ENCODE measurements at regions not wholly inside any gene's neighbourhood (a gene's known extent, or its start where the extent isn't known, plus 50 kb on each side); places are given as distances from the start of the nearest gene placed in this dataset.

DNA sequence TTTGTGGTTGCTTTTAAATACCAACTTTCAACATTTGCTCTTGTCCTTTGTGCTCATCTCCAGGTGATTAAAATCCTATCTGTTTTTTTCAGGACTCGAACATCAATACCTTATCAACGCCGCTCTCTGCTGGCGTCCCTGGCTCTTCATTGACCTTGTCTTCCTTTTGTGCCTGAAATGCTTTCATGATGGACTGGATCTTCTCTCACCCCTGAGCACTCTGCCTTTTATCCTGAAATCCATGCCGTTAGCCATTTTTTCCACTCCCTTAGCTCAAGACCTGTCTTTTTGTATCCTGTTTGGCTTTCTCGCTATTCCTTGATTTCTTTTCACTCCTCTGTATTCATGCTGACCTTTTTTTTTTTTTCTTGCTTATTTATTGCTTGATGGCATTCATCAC lies 549.5 kb upstream of the CPEB2 start:
- TF ChIP-seq, protein P1, sequence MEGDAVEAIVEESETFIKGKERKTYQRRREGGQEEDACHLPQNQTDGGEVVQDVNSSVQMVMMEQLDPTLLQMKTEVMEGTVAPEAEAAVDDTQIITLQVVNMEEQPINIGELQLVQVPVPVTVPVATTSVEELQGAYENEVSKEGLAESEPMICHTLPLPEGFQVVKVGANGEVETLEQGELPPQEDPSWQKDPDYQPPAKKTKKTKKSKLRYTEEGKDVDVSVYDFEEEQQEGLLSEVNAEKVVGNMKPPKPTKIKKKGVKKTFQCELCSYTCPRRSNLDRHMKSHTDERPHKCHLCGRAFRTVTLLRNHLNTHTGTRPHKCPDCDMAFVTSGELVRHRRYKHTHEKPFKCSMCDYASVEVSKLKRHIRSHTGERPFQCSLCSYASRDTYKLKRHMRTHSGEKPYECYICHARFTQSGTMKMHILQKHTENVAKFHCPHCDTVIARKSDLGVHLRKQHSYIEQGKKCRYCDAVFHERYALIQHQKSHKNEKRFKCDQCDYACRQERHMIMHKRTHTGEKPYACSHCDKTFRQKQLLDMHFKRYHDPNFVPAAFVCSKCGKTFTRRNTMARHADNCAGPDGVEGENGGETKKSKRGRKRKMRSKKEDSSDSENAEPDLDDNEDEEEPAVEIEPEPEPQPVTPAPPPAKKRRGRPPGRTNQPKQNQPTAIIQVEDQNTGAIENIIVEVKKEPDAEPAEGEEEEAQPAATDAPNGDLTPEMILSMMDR (IDR thresholded peaks at IDR 0.05; ENCODE audit: insufficient read depth, low read depth, low read length, missing control alignments) = no peak
- no peak overlapping the region for H3K4me3 ChIP-seq (ENCODE audit: low read depth, low read length)
- no peak for DNase-seq (ENCODE audit: low read depth)

DNA sequence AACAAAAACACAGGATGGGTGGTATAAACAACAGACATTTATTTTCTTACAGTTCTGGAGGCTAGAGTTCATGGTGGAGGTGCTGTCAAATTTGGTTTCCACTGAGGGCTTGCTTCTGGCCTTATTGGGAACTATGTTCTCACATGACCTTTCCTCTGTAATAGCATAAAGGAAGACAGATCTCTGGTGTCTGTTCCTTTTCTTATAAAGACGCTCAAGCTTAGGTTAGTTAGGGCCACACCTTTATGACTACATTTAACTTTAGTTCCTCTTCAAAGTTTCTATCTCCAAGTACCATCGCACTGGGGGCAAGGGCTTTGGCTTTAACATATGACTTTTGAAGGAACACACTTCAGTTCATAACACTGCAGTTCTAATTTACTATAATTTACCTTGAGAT lies 543.8 kb upstream of the CPEB2 start:
- TF ChIP-seq, protein P1 (IDR thresholded peaks at IDR 0.05; ENCODE audit: insufficient read depth, low read depth, low read length, missing control alignments) = no peak
- H3K4me3 ChIP-seq (ENCODE audit: low read depth, low read length) = no peak overlapping the region

DNA sequence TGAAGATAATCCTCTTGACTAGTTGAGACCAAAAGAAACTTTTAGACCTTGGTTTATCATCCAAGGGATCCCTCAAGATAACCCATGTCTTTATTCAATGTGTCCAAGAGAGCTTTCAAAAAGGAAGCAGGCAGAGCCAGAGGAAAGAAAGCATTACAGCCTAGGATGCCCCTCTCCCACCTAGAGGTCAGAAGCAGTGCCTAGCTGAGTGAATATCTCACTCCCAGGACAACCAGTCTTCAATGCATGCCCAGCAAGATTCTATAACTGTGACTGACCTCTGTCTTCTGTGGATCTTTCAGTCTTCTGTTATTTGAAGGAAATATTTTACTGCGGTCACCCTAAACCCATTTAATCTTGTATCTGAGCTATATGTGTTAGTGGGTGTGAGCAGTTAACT lies 537.2 kb upstream of the CPEB2 start:
- no peak for DNase-seq (ENCODE audit: low read depth)
- H3K4me3 ChIP-seq (ENCODE audit: low read depth, low read length) = no peak overlapping the region
- TF ChIP-seq, protein P1 (IDR thresholded peaks at IDR 0.05; ENCODE audit: insufficient read depth, low read depth, low read length, missing control alignments) = no peak

More for the DNA sequence above, 543.8 kb upstream of the CPEB2 start:
- DNase-seq (ENCODE audit: low read depth) = no peak

DNA sequence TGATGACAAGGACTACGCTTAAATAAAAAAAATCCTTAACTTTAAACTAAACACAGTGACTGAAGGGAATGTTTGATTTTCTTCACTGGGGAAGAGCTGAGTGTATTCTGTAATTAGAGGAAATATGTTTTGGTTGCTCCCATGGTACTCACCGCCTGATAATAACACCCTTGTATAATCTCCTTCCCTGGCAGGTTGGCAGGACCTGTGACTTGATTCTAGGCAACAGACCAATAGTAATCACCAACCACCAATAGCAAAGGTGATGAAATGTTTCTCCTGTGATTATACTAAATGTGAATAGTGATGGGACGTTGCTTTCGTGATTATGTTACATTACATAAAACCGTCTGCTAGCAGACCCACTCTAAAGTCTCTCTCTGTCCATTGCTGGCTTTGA lies 536.8 kb upstream of the CPEB2 start:
- DNase-seq (ENCODE audit: low read depth) = no peak
- no peak overlapping the region for H3K4me3 ChIP-seq (ENCODE audit: low read depth, low read length)
- TF ChIP-seq, protein P1 (IDR thresholded peaks at IDR 0.05; ENCODE audit: insufficient read depth, low read depth, low read length, missing control alignments) = no peak

DNA sequence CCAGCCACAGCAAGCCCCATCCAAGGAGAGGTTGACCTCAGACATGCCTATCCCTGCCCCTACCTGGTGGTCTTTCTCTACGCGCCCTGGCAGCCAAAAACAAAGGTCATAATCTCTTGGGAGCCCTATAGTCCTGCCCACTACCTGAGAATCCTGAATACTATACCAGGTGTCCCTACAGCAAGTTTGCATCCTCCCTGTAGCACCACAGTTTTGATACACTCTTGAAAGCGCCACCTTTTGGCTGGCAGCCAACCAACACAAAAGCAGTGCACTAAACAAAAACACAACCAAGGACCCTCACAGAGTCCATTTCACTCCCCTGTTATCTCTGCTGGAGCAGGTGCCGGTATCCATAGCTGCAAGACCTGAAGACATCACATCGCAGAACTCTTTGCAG lies 523.8 kb upstream of the CPEB2 start:
- TF ChIP-seq, protein P1 (IDR thresholded peaks at IDR 0.05; ENCODE audit: insufficient read depth, low read depth, low read length, missing control alignments) = no peak
- H3K4me3 ChIP-seq (ENCODE audit: low read depth, low read length) = no peak overlapping the region
- DNase-seq (ENCODE audit: low read depth) = no peak

DNA sequence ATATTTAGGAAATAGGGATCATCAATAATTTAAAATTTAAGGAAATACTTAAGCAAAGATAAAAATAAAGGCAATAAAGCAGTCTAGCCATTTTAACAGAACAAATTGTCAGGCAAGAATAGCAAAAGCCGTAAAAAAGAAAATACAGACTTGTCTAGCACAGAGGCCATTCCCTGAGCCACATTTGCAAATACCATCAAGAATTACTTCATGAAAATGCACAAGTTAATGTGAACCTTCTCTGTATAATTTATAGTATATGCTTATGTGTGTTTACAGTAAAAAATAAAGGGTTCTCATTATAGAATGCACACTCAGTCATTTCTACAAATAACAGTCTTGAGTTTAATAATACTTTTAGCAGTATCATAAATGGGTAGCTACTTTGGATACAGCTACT lies 505.9 kb upstream of the CPEB2 start:
- no peak overlapping the region for H3K4me3 ChIP-seq (ENCODE audit: low read depth, low read length)
- DNase-seq (ENCODE audit: low read depth) = no peak
- TF ChIP-seq, protein P1 (IDR thresholded peaks at IDR 0.05; ENCODE audit: insufficient read depth, low read depth, low read length, missing control alignments) = no peak

DNA sequence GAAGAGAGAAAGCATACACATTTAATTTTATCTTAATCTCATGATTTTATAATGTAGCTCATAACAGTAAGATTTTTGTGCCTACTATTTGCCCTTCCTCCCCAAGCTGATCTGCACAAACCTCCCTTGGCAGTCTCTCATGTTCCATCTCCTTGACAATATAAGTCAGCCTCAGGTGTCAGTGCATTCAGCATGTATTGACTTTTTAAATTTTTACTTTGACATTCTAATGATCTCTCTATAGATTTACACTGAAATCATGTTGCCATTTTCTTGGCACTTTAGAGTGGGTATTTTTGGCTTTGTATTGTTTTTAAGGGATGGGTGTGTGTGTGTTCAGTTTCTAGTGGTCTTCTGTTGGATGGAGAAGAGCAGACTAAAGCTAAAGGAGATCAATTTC lies 505.3 kb upstream of the CPEB2 start:
- no peak for DNase-seq (ENCODE audit: low read depth)
- TF ChIP-seq, protein P1 (IDR thresholded peaks at IDR 0.05; ENCODE audit: insufficient read depth, low read depth, low read length, missing control alignments) = no peak
- H3K4me3 ChIP-seq (ENCODE audit: low read depth, low read length) = no peak overlapping the region

Measured in GM12865 (cell line).